B cell (primary cell): ENCODE measurements at regions not wholly inside any gene's neighbourhood (a gene's known extent, or its start where the extent isn't known, plus 50 kb on each side); places are given as distances from the start of the nearest gene placed in this dataset.

Experiments used
- CTCF ChIP-seq: fragments of 200-600 bp; IDR thresholded peaks from one replicate; pipeline ENCODE4 v1.8.0; 2022; ENCODE audit warnings: antibody characterized with exemption, mild to moderate bottlenecking
- EZH2 ChIP-seq: IDR thresholded peaks from 2 replicates; pipeline ENCODE4 v1.6.1; 2012; ENCODE audit warnings: borderline replicate concordance, low read depth, mild to moderate bottlenecking, moderate library complexity, low read length; ENCODE audit not compliant: insufficient read depth, poor library complexity, severe bottlenecking

GRCh38 chr18:78929516-78929915, 50.1 kb upstream of the SALL3 start:
- TF ChIP-seq CTCF (no peak), EZH2 (no peak)
